Keratinocyte (primary cell): ENCODE measurements at regions not wholly inside any gene's neighbourhood (a gene's known extent, or its start where the extent isn't known, plus 50 kb on each side); places are given as distances from the start of the nearest gene placed in this dataset.

Experiments used
- DNase-seq: peaks from one replicate; pipeline ENCODE4 v3.0.0-alpha.2; 2011; ENCODE audit warnings: low read depth, missing footprints, low spot score
- FAIRE-seq: peaks from 2 replicates; lab custom pipeline; 2011; peaks lifted over from hg19 to GRCh38; lab: Jason Lieb, UNC
- H2AFZ ChIP-seq: 2 replicates; pipeline ENCODE4 v1.6.0; 2012; ENCODE audit warnings: low read length, control low read depth, inconsistent platforms; ENCODE audit not compliant: control insufficient read depth
- H3K27ac ChIP-seq: 2 replicates; pipeline ENCODE4 v1.5.1; 2011; ENCODE audit warnings: low read length; ENCODE audit not compliant: control insufficient read depth, insufficient read depth
- H3K27me3 ChIP-seq: 3 replicates; pipeline ENCODE4 v1.6.0; 2011; ENCODE audit warnings: low read length; ENCODE audit not compliant: control insufficient read depth, insufficient read depth; ENCODE audit errors: extremely low read depth
- H3K36me3 ChIP-seq, 2 experiments: 2 replicates in 1 of 2; 3 replicates in 1 of 2; pipeline ENCODE4 v1.5.1; 2011; ENCODE audit warnings: low read length in 2 of 2, mild to moderate bottlenecking in 1 of 2; ENCODE audit not compliant: control insufficient read depth in 2 of 2, insufficient read depth in 2 of 2; ENCODE audit errors: extremely low read depth in 1 of 2
- H3K4me1 ChIP-seq: 3 replicates; pipeline ENCODE4 v1.5.1; 2011; ENCODE audit warnings: low read length; ENCODE audit not compliant: control insufficient read depth, insufficient read depth; ENCODE audit errors: extremely low read depth
- H3K4me2 ChIP-seq: 3 replicates; pipeline ENCODE4 v1.6.0; 2011; ENCODE audit warnings: low read depth, low read length; ENCODE audit not compliant: control insufficient read depth, insufficient read depth; ENCODE audit errors: extremely low read depth
- H3K4me3 ChIP-seq, 3 experiments: fragments of 200-600 bp in 1 of 3; sonication (generic) in 1 of 3; 2 replicates in 2 of 3; 3 replicates in 1 of 3; pipeline ENCODE4 v1.5.1; 2011 to 2016; ENCODE audit warnings: low read length in 3 of 3, mild to moderate bottlenecking in 3 of 3, control low read depth in 2 of 3, inconsistent platforms in 1 of 3, low read depth in 1 of 3, mixed read lengths in 1 of 3, mixed run types in 1 of 3, moderate library complexity in 1 of 3; ENCODE audit not compliant: control insufficient read depth in 2 of 3, insufficient read depth in 2 of 3; ENCODE audit errors: extremely low read depth in 1 of 3
- H3K79me2 ChIP-seq: 2 replicates; pipeline ENCODE4 v1.6.0; 2012; ENCODE audit warnings: low read length; ENCODE audit not compliant: control insufficient read depth, insufficient read depth
- H3K9ac ChIP-seq: 3 replicates; pipeline ENCODE4 v1.6.0; 2011; ENCODE audit warnings: low read length; ENCODE audit not compliant: control insufficient read depth, insufficient read depth; ENCODE audit errors: extremely low read depth
- H3K9me1 ChIP-seq: 3 replicates; pipeline ENCODE4 v1.6.0; 2011; ENCODE audit warnings: low read length; ENCODE audit not compliant: control insufficient read depth, insufficient read depth; ENCODE audit errors: extremely low read depth
- H3K9me3 ChIP-seq: 2 replicates; pipeline ENCODE4 v1.5.1; 2012; ENCODE audit warnings: low read depth, low read length; ENCODE audit not compliant: control insufficient read depth
- H4K20me1 ChIP-seq: 3 replicates; pipeline ENCODE4 v1.6.0; 2011; ENCODE audit warnings: low read length; ENCODE audit not compliant: control insufficient read depth, insufficient read depth; ENCODE audit errors: extremely low read depth
- EZH2 ChIP-seq: IDR thresholded peaks from one replicate; pipeline ENCODE4 v1.6.1; 2012; ENCODE audit warnings: inconsistent platforms, mild to moderate bottlenecking, low read length, moderate library complexity
- dilution Hi-C: fragments of 300-500 bp; cut with MboI; formaldehyde crosslinking; loops from one replicate; pipeline ENCODE4 v1.7.0; 2020; ENCODE audit warnings: low sequenced_read_pairs; ENCODE audit not compliant: extremely low pct_ligation_motif_present
- TF ChIP-seq, protein P1 (sequence below), 3 experiments: IDR thresholded peaks in 1 of 3; conservative IDR thresholded peaks in 1 of 3; optimal IDR thresholded peaks in 1 of 3; 2 replicates in 2 of 3; 3 replicates in 1 of 3; pipeline versions ENCODE3 to v1.5.1; 2011; ENCODE audit warnings: low read length in 3 of 3, mild to moderate bottlenecking in 3 of 3, moderate library complexity in 2 of 3, control low read depth in 1 of 3, inconsistent platforms in 1 of 3; ENCODE audit not compliant: insufficient read depth in 2 of 3; ENCODE audit errors: extremely low read depth in 1 of 3

DNA sequence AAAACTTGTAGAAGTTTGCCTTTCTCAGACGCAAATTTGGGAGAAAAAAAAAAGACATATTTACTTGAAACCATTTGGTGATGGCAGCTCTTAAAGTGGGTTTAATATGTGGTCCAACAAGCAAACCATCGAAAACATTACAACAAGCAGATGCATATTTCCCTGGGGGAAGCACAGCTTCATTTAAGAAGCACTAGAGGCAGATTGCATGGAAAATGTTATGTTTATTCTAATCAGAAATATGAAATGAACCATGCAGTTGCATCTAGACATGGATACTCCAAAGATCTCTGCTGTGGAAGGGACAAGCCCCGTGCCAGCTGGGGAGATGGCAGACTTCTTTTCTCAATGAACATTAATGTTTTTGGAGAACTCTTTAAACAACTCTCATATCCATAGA, 57.4 kb upstream of the PARVA start:
- DNase-seq (no peak), FAIRE-seq (no peak)
- no peaks in the 10 kb centered on the region for H3K9me1 ChIP-seq
- no peaks in the 10 kb centered on the region for H4K20me1 ChIP-seq
- H3K36me3 ChIP-seq = peaks cover 24 to 39% of the 10 kb centered on the region in 2 experiments
- H3K27ac ChIP-seq = no peak overlapping the region
- no peaks in the 10 kb centered on the region for H3K4me1 ChIP-seq
- no peak overlapping the region for H3K4me3 ChIP-seq
- H3K79me2 ChIP-seq = no peaks in the 10 kb centered on the region
- H2AFZ ChIP-seq = no peak overlapping the region
- no peak overlapping the region for H3K4me2 ChIP-seq
- H3K27me3 ChIP-seq = no peaks in the 10 kb centered on the region
- H3K9ac ChIP-seq = no peak overlapping the region
- no peaks in the 10 kb centered on the region for H3K9me3 ChIP-seq
- TF ChIP-seq, protein P1, sequence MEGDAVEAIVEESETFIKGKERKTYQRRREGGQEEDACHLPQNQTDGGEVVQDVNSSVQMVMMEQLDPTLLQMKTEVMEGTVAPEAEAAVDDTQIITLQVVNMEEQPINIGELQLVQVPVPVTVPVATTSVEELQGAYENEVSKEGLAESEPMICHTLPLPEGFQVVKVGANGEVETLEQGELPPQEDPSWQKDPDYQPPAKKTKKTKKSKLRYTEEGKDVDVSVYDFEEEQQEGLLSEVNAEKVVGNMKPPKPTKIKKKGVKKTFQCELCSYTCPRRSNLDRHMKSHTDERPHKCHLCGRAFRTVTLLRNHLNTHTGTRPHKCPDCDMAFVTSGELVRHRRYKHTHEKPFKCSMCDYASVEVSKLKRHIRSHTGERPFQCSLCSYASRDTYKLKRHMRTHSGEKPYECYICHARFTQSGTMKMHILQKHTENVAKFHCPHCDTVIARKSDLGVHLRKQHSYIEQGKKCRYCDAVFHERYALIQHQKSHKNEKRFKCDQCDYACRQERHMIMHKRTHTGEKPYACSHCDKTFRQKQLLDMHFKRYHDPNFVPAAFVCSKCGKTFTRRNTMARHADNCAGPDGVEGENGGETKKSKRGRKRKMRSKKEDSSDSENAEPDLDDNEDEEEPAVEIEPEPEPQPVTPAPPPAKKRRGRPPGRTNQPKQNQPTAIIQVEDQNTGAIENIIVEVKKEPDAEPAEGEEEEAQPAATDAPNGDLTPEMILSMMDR (optimal IDR thresholded peaks at IDR 0.05 in 1 of 3, IDR thresholded peaks at IDR 0.05 in 1 of 3, conservative IDR thresholded peaks at IDR 0.05 in 1 of 3; ENCODE audit: extremely low read depth in 1 of 3, insufficient read depth in 2 of 3, low read length in 3 of 3) = no peak
- no peak for TF ChIP-seq EZH2
- dilution Hi-C loops = no loop called here

DNA sequence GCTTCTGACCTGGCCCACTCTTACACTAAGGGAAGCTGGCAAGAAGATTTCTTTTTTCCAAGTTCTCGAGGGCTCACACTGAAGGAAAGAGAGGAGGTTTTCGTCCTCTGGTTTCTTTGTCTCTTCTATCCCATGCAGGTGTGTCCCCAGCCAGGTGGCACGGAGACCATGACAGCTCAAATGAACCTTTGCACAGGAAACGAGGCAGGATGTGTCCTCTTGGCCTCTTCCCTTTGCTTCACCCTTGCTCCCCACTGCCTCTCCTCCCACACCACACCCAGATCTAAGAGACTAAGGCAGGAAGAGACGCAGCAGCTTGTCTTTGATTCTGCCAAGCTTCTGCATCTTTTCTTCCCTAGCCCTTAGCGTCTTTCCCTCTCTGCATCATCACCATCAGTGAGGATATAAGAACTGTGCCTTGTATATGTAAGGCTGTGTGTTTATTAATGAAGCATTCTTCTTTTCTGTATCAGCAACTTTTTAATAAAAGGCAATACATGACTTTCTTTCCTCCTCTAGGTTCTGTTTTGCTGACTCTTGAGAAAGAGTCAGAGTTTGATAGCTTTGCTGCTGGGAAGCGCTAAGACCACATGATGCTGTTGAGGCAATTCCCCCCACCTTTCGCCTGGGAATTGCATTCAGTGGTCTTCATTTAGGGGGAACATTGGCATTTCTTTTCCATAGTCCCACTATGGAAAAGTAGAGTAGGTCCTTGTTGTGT, 56.0 kb upstream of the PARVA start:
- FAIRE-seq (no peak), DNase-seq (no peak)
- H3K27me3 ChIP-seq = no peaks in the 10 kb centered on the region
- no peak overlapping the region for H3K4me2 ChIP-seq
- no peaks in the 10 kb centered on the region for H3K9me3 ChIP-seq
- H4K20me1 ChIP-seq = no peaks in the 10 kb centered on the region
- no peaks in the 10 kb centered on the region for H3K79me2 ChIP-seq
- dilution Hi-C loops = no loop called here
- no peaks in the 10 kb centered on the region for H3K4me1 ChIP-seq
- H3K9ac ChIP-seq = no peak overlapping the region
- no peak overlapping the region for H3K27ac ChIP-seq
- no peaks in the 10 kb centered on the region for H3K9me1 ChIP-seq
- H3K4me3 ChIP-seq = no peak overlapping the region
- TF ChIP-seq, protein P1 (optimal IDR thresholded peaks at IDR 0.05 in 1 of 3, IDR thresholded peaks at IDR 0.05 in 1 of 3, conservative IDR thresholded peaks at IDR 0.05 in 1 of 3; ENCODE audit: extremely low read depth in 1 of 3, insufficient read depth in 2 of 3, low read length in 3 of 3) = no peak
- no peak for TF ChIP-seq EZH2
- peaks cover 33 to 47% of the 10 kb centered on the region in 2 experiments for H3K36me3 ChIP-seq
- no peak overlapping the region for H2AFZ ChIP-seq
